Aorta (tissue), 5 donors: ENCODE measurements at regions not wholly inside any gene's neighbourhood (a gene's known extent, or its start where the extent isn't known, plus 50 kb on each side); places are given as distances from the start of the nearest gene placed in this dataset.

Experiments
- ATAC-seq: fragments of 200-7000 bp; cut with Tn5 transposase; one replicate; pipeline ENCODE4 v1.9.1; 2022; ENCODE audit warnings: moderate library complexity; ENCODE audit not compliant: low FRiP score
- DNase-seq, 2 donors: peaks; one replicate each; pipeline ENCODE4 v3.0.0-alpha.2; 2020
- H3K27ac ChIP-seq, 2 donors: one replicate each; pipeline ENCODE4 v1.5.1; 2013; ENCODE audit warnings: low read length in 2 of 2, mild to moderate bottlenecking in 2 of 2, moderate library complexity in 2 of 2, control low read depth in 1 of 2, inconsistent platforms in 1 of 2, low read depth in 1 of 2
- H3K27me3 ChIP-seq, 2 donors: one replicate each; pipeline ENCODE4 v1.6.1; 2013; ENCODE audit warnings: control low read depth in 1 of 2, low read length in 1 of 2, mild to moderate bottlenecking in 1 of 2, moderate library complexity in 1 of 2; ENCODE audit not compliant: insufficient read depth in 2 of 2, control insufficient read depth in 1 of 2
- H3K36me3 ChIP-seq, 2 donors: one replicate each; pipeline ENCODE4 v1.6.1; 2013; ENCODE audit warnings: control low read depth in 1 of 2, low read length in 1 of 2, mild to moderate bottlenecking in 1 of 2; ENCODE audit not compliant: insufficient read depth in 2 of 2, control insufficient read depth in 1 of 2
- H3K4me1 ChIP-seq, 2 donors: one replicate each; pipeline ENCODE4 v1.6.1; 2013; ENCODE audit warnings: low read length in 2 of 2, control low read depth in 1 of 2, mild to moderate bottlenecking in 1 of 2, moderate library complexity in 1 of 2; ENCODE audit not compliant: insufficient read depth in 2 of 2, control insufficient read depth in 1 of 2
- H3K4me3 ChIP-seq, 2 donors: one replicate each; pipeline ENCODE4 v1.5.1; 2013; ENCODE audit warnings: low read length in 2 of 2, control low read depth in 1 of 2, mild to moderate bottlenecking in 1 of 2
- H3K9me3 ChIP-seq: one replicate; pipeline ENCODE4 v1.6.1; 2013; ENCODE audit warnings: mild to moderate bottlenecking, low read length; ENCODE audit not compliant: control insufficient read depth
- WGBS, 2 donors: extraction: QIAGEN DNeasy Blood & Tissue Kit; methylation state at CpG; one replicate each; pipeline ENCODE4 v1.1.7; 2013; 5-methylcytosine and 5-hydroxymethylcytosine counted together
- intact Hi-C, 2 donors: fragments of 100-400 bp; cut with DNase I; formaldehyde crosslinking; loops; one replicate each; pipeline versions ENCODE4 v1.14.2 to v1.15.0; 2022
- donor health status: healthy with polysubstance abuse.
- donor health status: Bipolar disorder and iron deficiency.
- donor health status: DM: no; HTN: no; CAD: no.
- donor health status: DM: no; HTN: no; CAD: no.
- donor health status: DM: yes; HTN: yes; CAD: no.

DNA sequence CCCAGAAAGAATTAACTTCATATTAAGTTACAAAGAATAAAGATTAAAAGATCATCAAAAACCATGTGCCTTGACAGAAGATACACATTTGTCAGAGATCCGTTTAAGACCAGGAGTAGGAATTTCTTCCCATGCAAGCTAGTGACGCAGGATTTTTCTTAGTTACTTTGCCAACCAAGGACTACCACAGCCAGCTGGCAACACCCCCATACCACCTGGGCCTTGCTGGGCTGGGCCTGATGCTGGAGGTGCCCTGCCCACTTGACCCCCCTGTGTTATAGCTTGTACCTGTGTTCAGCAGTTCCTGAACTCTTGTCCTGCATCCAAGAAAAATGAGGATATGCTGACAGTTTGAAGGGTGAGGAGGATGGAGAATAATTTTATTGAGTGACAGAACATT is 290.9 kb upstream of the SMC2 start:
- Histone ChIP-seq H3K36me3 (no peaks in the 10 kb centered on the region), H3K27ac (no peak overlapping the region), H3K9me3 (no peaks in the 10 kb centered on the region), H3K4me1 (no peaks in the 10 kb centered on the region), H3K4me3 (no peak overlapping the region), H3K27me3 (no peaks in the 10 kb centered on the region)
- no peak for DNase-seq
- 77 to 81% methylated on average over 2 of the region's 2 CpGs for WGBS, 2 donors
- intact Hi-C loops = no loop called here
- ATAC-seq = no peak

DNA sequence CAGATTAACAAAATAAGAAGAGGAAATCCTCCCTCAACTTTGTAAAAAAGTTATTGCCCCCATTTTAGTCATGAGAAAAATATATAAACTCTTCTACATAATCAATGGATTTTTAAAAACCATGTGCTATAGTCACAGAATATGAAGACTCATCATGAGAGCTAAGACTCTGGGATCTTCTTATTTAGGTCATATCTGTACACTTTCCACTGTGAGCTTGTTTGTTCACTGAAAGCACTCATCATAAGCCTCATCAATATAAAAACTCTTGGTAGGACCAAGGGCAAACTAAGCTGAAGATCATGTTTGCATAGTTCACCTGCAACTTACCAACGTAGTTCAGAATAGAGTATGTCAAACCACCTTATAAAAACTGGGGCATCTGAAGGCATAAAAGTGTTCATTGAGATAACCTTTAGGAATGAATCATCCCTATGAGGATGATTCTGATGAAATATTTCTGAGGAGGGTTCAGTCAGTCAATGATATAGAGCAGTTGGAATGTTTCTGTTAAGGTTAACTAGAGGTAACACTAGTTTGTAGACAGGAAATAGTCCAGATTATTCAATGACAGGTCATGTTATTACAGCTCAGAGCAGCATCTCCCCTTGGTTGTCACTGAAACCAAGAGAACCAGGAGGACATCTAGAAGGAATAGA is 289.9 kb upstream of the SMC2 start:
- no peaks in the 10 kb centered on the region for H3K27me3 ChIP-seq
- intact Hi-C loops = no loop called here
- DNase-seq = no peak
- no peaks in the 10 kb centered on the region for H3K4me1 ChIP-seq
- no peak overlapping the region for H3K27ac ChIP-seq
- ATAC-seq = no peak
- H3K36me3 ChIP-seq = no peaks in the 10 kb centered on the region
- WGBS, 2 donors = 55 to 63% methylated on average over 1 of the region's 1 CpG
- H3K4me3 ChIP-seq = no peak overlapping the region
- no peaks in the 10 kb centered on the region for H3K9me3 ChIP-seq

DNA sequence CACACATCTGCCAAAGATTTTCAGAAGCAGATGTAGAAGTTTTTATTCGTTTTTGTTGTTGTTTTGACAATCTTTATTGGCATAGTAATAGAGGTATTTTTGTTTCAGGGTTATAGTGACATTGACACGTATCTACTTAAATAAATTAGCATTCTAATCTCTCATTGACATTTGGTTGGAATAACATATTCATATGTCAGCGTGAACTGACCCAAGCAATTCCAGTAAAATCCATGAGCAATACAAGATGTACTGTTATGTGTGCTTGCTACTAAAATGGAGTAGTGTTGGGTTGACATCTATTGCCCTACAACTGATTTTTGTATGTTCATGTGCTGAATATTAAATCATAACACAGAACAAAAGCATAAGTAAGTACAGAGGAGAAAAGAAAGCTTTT is 284.4 kb upstream of the SMC2 start:
- H3K27ac ChIP-seq = no peak overlapping the region
- intact Hi-C loops = no loop called here
- WGBS, 2 donors = 63 to 74% methylated on average over 3 of the region's 3 CpGs
- DNase-seq (no peak), ATAC-seq (no peak)
- no peaks in the 10 kb centered on the region for H3K9me3 ChIP-seq
- no peak overlapping the region for H3K4me3 ChIP-seq
- no peaks in the 10 kb centered on the region for H3K27me3 ChIP-seq
- H3K4me1 ChIP-seq = no peaks in the 10 kb centered on the region
- H3K36me3 ChIP-seq = no peaks in the 10 kb centered on the region

DNA sequence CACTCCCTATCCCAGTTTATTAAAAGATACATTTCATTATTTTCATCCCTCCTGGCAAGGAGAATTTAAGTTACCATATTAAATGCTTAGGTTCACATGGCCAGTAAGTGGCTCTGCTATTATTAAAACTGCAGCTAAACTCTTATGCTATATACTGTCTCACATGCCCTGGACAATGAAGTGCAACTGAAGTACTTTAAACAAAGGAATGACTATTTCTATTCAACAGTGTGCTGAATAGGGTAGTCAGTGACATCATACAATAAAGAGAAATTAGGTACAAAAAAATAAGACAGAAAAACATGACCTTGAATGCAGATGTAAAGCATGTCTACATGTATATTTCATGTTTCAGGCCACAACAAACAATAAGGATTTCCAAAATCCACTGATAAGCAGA is 282.6 kb upstream of the SMC2 start:
- Histone ChIP-seq H3K9me3 (no peaks in the 10 kb centered on the region), H3K27ac (no peak overlapping the region), H3K4me3 (no peak overlapping the region), H3K4me1 (no peaks in the 10 kb centered on the region), H3K36me3 (no peaks in the 10 kb centered on the region), H3K27me3 (no peaks in the 10 kb centered on the region)
- ATAC-seq = no peak
- DNase-seq = no peak
- intact Hi-C loops = no loop called here

- intact Hi-C loops = no loop called here
- Histone ChIP-seq H3K27me3 (no peaks in the 10 kb centered on the region), H3K9me3 (no peaks in the 10 kb centered on the region), H3K36me3 (no peaks in the 10 kb centered on the region), H3K4me3 (no peak overlapping the region), H3K27ac (no peak overlapping the region), H3K4me1 (no peaks in the 10 kb centered on the region)
- ATAC-seq (no peak), DNase-seq (no peak)
- WGBS, 2 donors = 76 to 83% methylated on average over 4 of the region's 4 CpGs
Measured at GRCh38 chr9:103816146-103816545, 278.0 kb upstream of the SMC2 start.

DNA sequence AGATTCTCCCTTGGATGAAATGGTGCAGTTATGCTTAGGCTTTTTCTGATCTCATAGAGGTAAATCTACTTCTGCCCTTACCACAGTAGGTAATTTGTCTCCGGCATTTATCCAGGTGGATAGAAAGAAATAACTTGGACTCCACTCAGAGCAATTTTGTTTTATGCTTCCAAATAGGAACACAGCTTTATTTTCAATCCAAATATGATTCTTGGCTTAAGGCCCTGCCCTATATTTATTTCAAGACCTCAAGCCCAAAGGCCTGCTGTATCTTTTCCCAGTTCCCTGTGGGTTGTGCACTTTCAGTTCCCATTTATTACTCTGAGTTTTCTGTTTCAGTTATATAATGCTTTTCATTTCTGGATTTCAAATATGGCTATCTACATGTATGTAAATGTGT is 274.2 kb upstream of the SMC2 start:
- WGBS, 2 donors = 3 to 12% methylated on average over 1 of the region's 1 CpG
- ATAC-seq (no peak), DNase-seq (no peak)
- Histone ChIP-seq H3K36me3 (no peaks in the 10 kb centered on the region), H3K27ac (no peak overlapping the region), H3K4me1 (no peaks in the 10 kb centered on the region), H3K4me3 (no peak overlapping the region), H3K9me3 (no peaks in the 10 kb centered on the region), H3K27me3 (no peaks in the 10 kb centered on the region)
- intact Hi-C loops = no loop called here

GRCh38 chr9:103821115-103821514 is 273.0 kb upstream of the SMC2 start:
- 91 to 94% methylated on average over 1 of the region's 1 CpG for WGBS, 2 donors

GRCh38 chr9:103837940-103838339 is 256.2 kb upstream of the SMC2 start:
- no peak for ATAC-seq
- Histone ChIP-seq H3K4me3 (no peak overlapping the region), H3K9me3 (no peaks in the 10 kb centered on the region), H3K27ac (no peak overlapping the region), H3K36me3 (no peaks in the 10 kb centered on the region), H3K4me1 (no peaks in the 10 kb centered on the region), H3K27me3 (no peaks in the 10 kb centered on the region)
- 72 to 75% methylated on average over 1 of the region's 1 CpG for WGBS, 2 donors
- DNase-seq = no peak
- intact Hi-C loops = no loop called here

More at GRCh38 chr9:103821115-103821514, 273.0 kb upstream of the SMC2 start:
- Histone ChIP-seq H3K4me3 (no peak overlapping the region), H3K4me1 (no peaks in the 10 kb centered on the region), H3K9me3 (no peaks in the 10 kb centered on the region), H3K27me3 (no peaks in the 10 kb centered on the region), H3K36me3 (no peaks in the 10 kb centered on the region), H3K27ac (no peak overlapping the region)
- ATAC-seq (no peak), DNase-seq (no peak)
- intact Hi-C loops = no loop called here

DNA sequence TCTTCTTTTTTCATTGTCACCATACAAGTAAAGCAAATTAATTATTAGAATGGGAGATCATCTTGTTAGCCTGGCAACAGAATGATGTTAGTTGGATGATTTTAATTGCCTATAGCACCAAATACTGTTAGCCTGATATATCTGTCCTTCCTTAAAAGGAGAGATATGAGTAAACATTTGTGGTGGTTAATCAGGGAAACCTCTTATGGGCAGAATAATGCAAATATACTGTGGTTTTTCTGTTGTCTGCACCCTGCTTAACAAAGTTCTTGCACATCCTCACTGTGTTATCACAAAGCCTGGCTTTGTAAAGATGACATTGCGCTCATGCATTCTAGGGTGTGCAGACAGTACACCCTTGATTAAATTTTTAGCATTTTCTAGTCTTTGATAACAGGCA is 254.9 kb upstream of the SMC2 start:
- no peak overlapping the region for H3K4me3 ChIP-seq
- WGBS, 2 donors = 89 to 93% methylated on average over 1 of the region's 1 CpG
- intact Hi-C loops = no loop called here
- H3K9me3 ChIP-seq = no peaks in the 10 kb centered on the region
- H3K27ac ChIP-seq = no peak overlapping the region
- no peaks in the 10 kb centered on the region for H3K4me1 ChIP-seq
- DNase-seq (no peak), ATAC-seq (no peak)
- H3K36me3 ChIP-seq = no peaks in the 10 kb centered on the region
- H3K27me3 ChIP-seq = no peaks in the 10 kb centered on the region
